ENCODE measurements at regions not wholly inside any gene's neighbourhood (a gene's known extent, or its start where the extent isn't known, plus 50 kb on each side); places are given as distances from the start of the nearest gene placed in this dataset.

- TF ChIP-seq JUNB (IDR thresholded peaks at IDR 0.05; ENCODE audit: unreplicated experiment) (no peak), POLR2AphosphoS5 (IDR thresholded peaks at IDR 0.05; ENCODE audit: low read depth) (no peak), CTCF (conservative IDR thresholded peaks at IDR 0.05; ENCODE audit: low read depth in 2 of 2) (no peak), EZH2 (IDR thresholded peaks at IDR 0.05; ENCODE audit: low read depth, unreplicated experiment) (no peak), ZNF114 (CRISPR knock-in tag; IDR thresholded peaks at IDR 0.05) (no peak), EZH2phosphoT487 (IDR thresholded peaks at IDR 0.05; ENCODE audit: unreplicated experiment) (no peak), REST (IDR thresholded peaks at IDR 0.05; ENCODE audit: unreplicated experiment) (no peak), ZNF331 (CRISPR knock-in tag; IDR thresholded peaks at IDR 0.05; ENCODE audit: low read depth) (no peak), STAT1 (IDR thresholded peaks at IDR 0.05; ENCODE audit: unreplicated experiment) (no peak), ETS1 (IDR thresholded peaks at IDR 0.05) (no peak)
Observed at GRCh38 chr17:63285551-63285950, 160.6 kb downstream of the CYB561 start.
